Neural progenitor cell (in vitro differentiated cells): ENCODE measurements at regions not wholly inside any gene's neighbourhood (a gene's known extent, or its start where the extent isn't known, plus 50 kb on each side); places are given as distances from the start of the nearest gene placed in this dataset.

Experiments
- CTCF ChIP-seq: fragments of 200-600 bp; sonication (generic); IDR thresholded peaks from 2 replicates; pipeline ENCODE4 v1.5.1; 2017; ENCODE audit warnings: antibody characterized with exemption, mild to moderate bottlenecking
- EZH2phosphoT487 ChIP-seq: fragments of 200-600 bp; sonication (generic); IDR thresholded peaks from 2 replicates; pipeline ENCODE4 v1.6.1; 2017; ENCODE audit warnings: antibody characterized with exemption

GRCh38 chr7:65285906-65286864 is 87.5 kb upstream of the ZNF92 start:
- TF ChIP-seq CTCF (no peak), EZH2phosphoT487 (no peak)
